ENCODE measurements at regions not wholly inside any gene's neighbourhood (a gene's known extent, or its start where the extent isn't known, plus 50 kb on each side); places are given as distances from the start of the nearest gene placed in this dataset.

GRCh38 chr13:106649495-106649894, 81.6 kb upstream of the ARGLU1 start (continued):
- TF ChIP-seq IRF9 (tag; IDR thresholded peaks at IDR 0.05) (no peak), KAT8 (IDR thresholded peaks at IDR 0.05; ENCODE audit: low read depth) (no peak), ZNF778 (CRISPR knock-in tag; IDR thresholded peaks at IDR 0.05) (no peak)

GRCh38 chr13:106640515-106640914, 72.6 kb upstream of the ARGLU1 start:
- H4K20me1 ChIP-seq (replicated peaks; ENCODE audit: control insufficient read depth, insufficient read depth, low read length), result no peaks in the 10 kb centered on the region
- H3K9ac ChIP-seq (ENCODE audit: insufficient read depth in 1 of 2, low read depth in 2 of 2, low read length in 2 of 2), result no peak overlapping the region
- BruUV-seq (replicated peaks), result no TSS peak
- no peaks in the 10 kb centered on the region for H3K79me2 ChIP-seq (ENCODE audit: control insufficient read depth, insufficient read depth, low read length)
- H3K4me3 ChIP-seq, result no peak overlapping the region
- no peaks in the 10 kb centered on the region for H3K36me3 ChIP-seq (ENCODE audit: control insufficient read depth, insufficient read depth, low read length)
- no peak overlapping the region for H3K27ac ChIP-seq (ENCODE audit: extremely low read depth, low read depth, low read length)
- CTCF ChIA-PET (ENCODE audit: low intra/inter-chr PET ratio), result no interaction called here
- ATAC-seq (no peak), FAIRE-seq (no peak), DNase-seq (ENCODE audit: extremely low read depth in 1 of 4, low spot score in 3 of 4) (no peak)
- 0% methylated on average over 5 of the region's 5 CpGs for WGBS (ENCODE audit: insufficient coverage, low coverage, missing lambda C conversion rate)
- intact Hi-C loops (cut with micrococcal nuclease), result no loop called here
- H3K9me1 ChIP-seq (ENCODE audit: control insufficient read depth, insufficient read depth, low read length), result no peaks in the 10 kb centered on the region
- no peaks in the 10 kb centered on the region; a peak in 1 of 5 replicates for H3K27me3 ChIP-seq (ENCODE audit: control insufficient read depth in 2 of 2, insufficient read depth in 2 of 2, low read length in 2 of 2)
- in situ Hi-C loops (cut with MboI), result no loop called here
- H3K4me2 ChIP-seq (ENCODE audit: insufficient read depth, low read length), result no peak overlapping the region
- no peaks in the 10 kb centered on the region for H3K9me3 ChIP-seq (replicated peaks; ENCODE audit: control insufficient read depth, insufficient read depth, low read depth, low read length)
- no peaks in the 10 kb centered on the region for H3K4me1 ChIP-seq (replicated peaks in 1 of 2; ENCODE audit: control insufficient read depth in 2 of 2, insufficient read depth in 2 of 2, low read length in 2 of 2)
- POLR2A ChIA-PET, result interaction anchor here (0.6 to 0.7 kb wide), 2 partner anchors 287 to 299 kb away, joined by 3 read pairs; no protein-coding TSS in a partner anchor
- no peak overlapping the region for H2AFZ ChIP-seq (ENCODE audit: low read depth, low read length)
- TF ChIP-seq SNRNP70 (optimal IDR thresholded peaks at IDR 0.05; ENCODE audit: low read depth, low read length) (no peak), FOXO4 (CRISPR knock-in tag; IDR thresholded peaks at IDR 0.05) (no peak), ARID3A (IDR thresholded peaks at IDR 0.05; ENCODE audit: borderline replicate concordance, low read depth, low read length) (no peak), DLX4 (CRISPR knock-in tag; IDR thresholded peaks at IDR 0.05) (no peak), ZFP91 (CRISPR knock-in tag; IDR thresholded peaks at IDR 0.05) (no peak), CREB5 (CRISPR knock-in tag; IDR thresholded peaks at IDR 0.05) (no peak), SLC30A9 (CRISPR knock-in tag; IDR thresholded peaks at IDR 0.05) (no peak), E2F3 (CRISPR knock-in tag; IDR thresholded peaks at IDR 0.05) (no peak), ZNF174 (CRISPR knock-in tag; IDR thresholded peaks at IDR 0.05) (no peak), TFAM (CRISPR knock-in tag; conservative IDR thresholded peaks at IDR 0.05) (no peak)

Data from K562 (cell line).